ENCODE measurements at regions not wholly inside any gene's neighbourhood (a gene's known extent, or its start where the extent isn't known, plus 50 kb on each side); places are given as distances from the start of the nearest gene placed in this dataset.

GRCh38 chr4:28926156-28926555, 1794.0 kb upstream of the PCDH7 start:
- H3K4me2 ChIP-seq (ENCODE audit: low read length) = no peak overlapping the region
- H3K27ac Mint-ChIP-seq (ENCODE audit: unreplicated experiment) = no peak overlapping the region
- H3K4me1 Mint-ChIP-seq (ENCODE audit: low read depth, unreplicated experiment) = peaks cover 8% of the 10 kb centered on the region
- no peaks in the 10 kb centered on the region for H3K36me3 Mint-ChIP-seq (ENCODE audit: low read depth, unreplicated experiment)
- no peak for TF ChIP-seq CTCF (IDR thresholded peaks at IDR 0.05; ENCODE audit: insufficient read depth, low read depth, low read length)
- no peak for TF ChIP-seq EZH2 (IDR thresholded peaks at IDR 0.05; ENCODE audit: insufficient read depth, low read length)
- no peaks in the 10 kb centered on the region for H3K36me3 ChIP-seq (ENCODE audit: insufficient read depth, low read length)
- no peak overlapping the region for H2AFZ ChIP-seq (ENCODE audit: low read depth, low read length)
- H3K9ac ChIP-seq (ENCODE audit: low read length) = no peak overlapping the region
- H3K4me3 Mint-ChIP-seq (ENCODE audit: unreplicated experiment) = no peak overlapping the region
- no peaks in the 10 kb centered on the region for H3K27me3 ChIP-seq (ENCODE audit: insufficient read depth, low read length)
- no peaks in the 10 kb centered on the region for H4K20me1 ChIP-seq (ENCODE audit: insufficient read depth, low read length)
- no peaks in the 10 kb centered on the region for H3K9me3 ChIP-seq (ENCODE audit: insufficient read depth, low read depth, low read length)
- H3K4me1 ChIP-seq (ENCODE audit: insufficient read depth, low read length) = peaks cover 7% of the 10 kb centered on the region
- H3K27ac ChIP-seq (ENCODE audit: low read depth, low read length) = no peak overlapping the region
- FAIRE-seq (no peak), DNase-seq (ENCODE audit: low read depth) (peak; percentile 4)
- H3K79me2 ChIP-seq (ENCODE audit: insufficient read depth, low read length) = no peaks in the 10 kb centered on the region
- no peaks in the 10 kb centered on the region for H3K9me3 Mint-ChIP-seq (ENCODE audit: unreplicated experiment)
- no peaks in the 10 kb centered on the region for H3K27me3 Mint-ChIP-seq (ENCODE audit: low read depth, unreplicated experiment)
- H3K4me3 ChIP-seq (ENCODE audit: insufficient read depth, low read depth, low read length) = no peak overlapping the region

GRCh38 chr4:28942631-28943030, 1777.5 kb upstream of the PCDH7 start:
- no peak overlapping the region for H3K4me3 Mint-ChIP-seq (ENCODE audit: unreplicated experiment)
- H3K9me3 Mint-ChIP-seq (ENCODE audit: unreplicated experiment) = peaks cover 1% of the 10 kb centered on the region
- Histone ChIP-seq H3K9me3 (ENCODE audit: insufficient read depth, low read depth, low read length) (no peaks in the 10 kb centered on the region), H3K9ac (ENCODE audit: low read length) (no peak overlapping the region), H3K4me2 (ENCODE audit: low read length) (no peak overlapping the region), H3K4me1 (ENCODE audit: insufficient read depth, low read length) (no peaks in the 10 kb centered on the region), H3K27me3 (ENCODE audit: insufficient read depth, low read length) (no peaks in the 10 kb centered on the region), H4K20me1 (ENCODE audit: insufficient read depth, low read length) (no peaks in the 10 kb centered on the region), H3K4me3 (ENCODE audit: insufficient read depth, low read depth, low read length) (no peak overlapping the region), H3K79me2 (ENCODE audit: insufficient read depth, low read length) (no peaks in the 10 kb centered on the region), H3K36me3 (ENCODE audit: insufficient read depth, low read length) (no peaks in the 10 kb centered on the region), H2AFZ (ENCODE audit: low read depth, low read length) (no peak overlapping the region), H3K27ac (ENCODE audit: low read depth, low read length) (no peak overlapping the region)
- TF ChIP-seq CTCF (IDR thresholded peaks at IDR 0.05; ENCODE audit: insufficient read depth, low read depth, low read length) (no peak), EZH2 (IDR thresholded peaks at IDR 0.05; ENCODE audit: insufficient read depth, low read length) (no peak)
- H3K27ac Mint-ChIP-seq (ENCODE audit: unreplicated experiment) = no peak overlapping the region
- no peaks in the 10 kb centered on the region for H3K27me3 Mint-ChIP-seq (ENCODE audit: low read depth, unreplicated experiment)
- FAIRE-seq (no peak), DNase-seq (ENCODE audit: low read depth) (no peak)
- H3K36me3 Mint-ChIP-seq (ENCODE audit: low read depth, unreplicated experiment) = no peaks in the 10 kb centered on the region
- no peaks in the 10 kb centered on the region for H3K4me1 Mint-ChIP-seq (ENCODE audit: low read depth, unreplicated experiment)

GRCh38 chr4:28947374-28947773, 1772.8 kb upstream of the PCDH7 start:
- Mint-ChIP-seq H3K4me1 (ENCODE audit: low read depth, unreplicated experiment) (no peaks in the 10 kb centered on the region), H3K4me3 (ENCODE audit: unreplicated experiment) (no peak overlapping the region), H3K9me3 (ENCODE audit: unreplicated experiment) (no peaks in the 10 kb centered on the region), H3K27me3 (ENCODE audit: low read depth, unreplicated experiment) (no peaks in the 10 kb centered on the region), H3K36me3 (ENCODE audit: low read depth, unreplicated experiment) (no peaks in the 10 kb centered on the region), H3K27ac (ENCODE audit: unreplicated experiment) (no peak overlapping the region)
- DNase-seq (ENCODE audit: low read depth) (no peak), FAIRE-seq (no peak)
- Histone ChIP-seq H3K36me3 (ENCODE audit: insufficient read depth, low read length) (no peaks in the 10 kb centered on the region), H2AFZ (ENCODE audit: low read depth, low read length) (no peak overlapping the region), H3K4me2 (ENCODE audit: low read length) (no peak overlapping the region), H3K4me1 (ENCODE audit: insufficient read depth, low read length) (no peaks in the 10 kb centered on the region), H3K79me2 (ENCODE audit: insufficient read depth, low read length) (no peaks in the 10 kb centered on the region), H3K4me3 (ENCODE audit: insufficient read depth, low read depth, low read length) (no peak overlapping the region), H3K27ac (ENCODE audit: low read depth, low read length) (no peak overlapping the region), H3K9ac (ENCODE audit: low read length) (no peak overlapping the region), H3K9me3 (ENCODE audit: insufficient read depth, low read depth, low read length) (no peaks in the 10 kb centered on the region), H4K20me1 (ENCODE audit: insufficient read depth, low read length) (no peaks in the 10 kb centered on the region), H3K27me3 (ENCODE audit: insufficient read depth, low read length) (no peaks in the 10 kb centered on the region)
- no peak for TF ChIP-seq CTCF (IDR thresholded peaks at IDR 0.05; ENCODE audit: insufficient read depth, low read depth, low read length)
- TF ChIP-seq EZH2 (IDR thresholded peaks at IDR 0.05; ENCODE audit: insufficient read depth, low read length) = no peak

Data from astrocyte (in vitro differentiated cells and primary cell).